GM06990 (cell line): ENCODE measurements at regions not wholly inside any gene's neighbourhood (a gene's known extent, or its start where the extent isn't known, plus 50 kb on each side); places are given as distances from the start of the nearest gene placed in this dataset.

ENCODE experiments used
- DNase-seq: peaks from one replicate; pipeline ENCODE4 v3.0.0-alpha.2; 2011; ENCODE audit not compliant: insufficient read length; ENCODE audit errors: extremely low read depth
- H3K27me3 ChIP-seq: replicated peaks from 2 replicates; pipeline ENCODE4 v1.6.0; 2011; ENCODE audit warnings: low read length; ENCODE audit not compliant: control insufficient read depth, insufficient read depth
- H3K36me3 ChIP-seq: 2 replicates; pipeline ENCODE4 v1.5.1; 2011; ENCODE audit warnings: low read length; ENCODE audit not compliant: control insufficient read depth, insufficient read depth
- H3K4me3 ChIP-seq: replicated peaks from 2 replicates; pipeline ENCODE4 v1.5.1; 2011; ENCODE audit warnings: low read depth, mild to moderate bottlenecking, control low read depth, low read length
- CTCF ChIP-seq: IDR thresholded peaks from 2 replicates; pipeline ENCODE4 v1.5.1; 2011; ENCODE audit warnings: low read length, control low read depth, mild to moderate bottlenecking, inconsistent platforms; ENCODE audit not compliant: insufficient read depth, poor library complexity, severe bottlenecking

- Histone ChIP-seq H3K4me3 (no peak overlapping the region), H3K36me3 (no peaks in the 10 kb centered on the region), H3K27me3 (no peaks in the 10 kb centered on the region)
- no peak for DNase-seq
- TF ChIP-seq CTCF, result no peak
Observed at GRCh38 chr6:167735084-167735950, 91.4 kb upstream of the AFDN start.

GRCh38 chr6:167735951-167736288 lies 90.8 kb upstream of the AFDN start:
- no peak for DNase-seq
- no peak for TF ChIP-seq CTCF

GRCh38 chr6:167736486-167737204 lies 90.1 kb upstream of the AFDN start:
- no peak for DNase-seq
- Histone ChIP-seq H3K36me3 (no peaks in the 10 kb centered on the region), H3K4me3 (no peak overlapping the region), H3K27me3 (no peaks in the 10 kb centered on the region)
- no peak for TF ChIP-seq CTCF

More at GRCh38 chr6:167735951-167736288, 90.8 kb upstream of the AFDN start:
- Histone ChIP-seq H3K27me3 (no peaks in the 10 kb centered on the region), H3K36me3 (no peaks in the 10 kb centered on the region), H3K4me3 (no peak overlapping the region)

- no peaks in the 10 kb centered on the region for H3K36me3 ChIP-seq
- TF ChIP-seq CTCF, result no peak
- H3K4me3 ChIP-seq, result no peak overlapping the region
- DNase-seq, result no peak
- no peaks in the 10 kb centered on the region for H3K27me3 ChIP-seq
Observed at GRCh38 chr6:167737205-167737830, 89.4 kb upstream of the AFDN start.

- no peaks in the 10 kb centered on the region for H3K36me3 ChIP-seq
- TF ChIP-seq CTCF, result no peak
- H3K27me3 ChIP-seq, result no peaks in the 10 kb centered on the region
- no peak for DNase-seq
- H3K4me3 ChIP-seq, result no peak overlapping the region
Observed at GRCh38 chr6:167738386-167738785, 88.3 kb upstream of the AFDN start.
